GM23338 (cell line): ENCODE measurements at regions not wholly inside any gene's neighbourhood (a gene's known extent, or its start where the extent isn't known, plus 50 kb on each side); places are given as distances from the start of the nearest gene placed in this dataset.

Experiments
- ATAC-seq: fragments of 200-7000 bp; cut with Tn5 transposase; 3 replicates; pipeline ENCODE4 v1.9.1; 2020
- DNase-seq: peaks from one replicate; pipeline ENCODE4 v3.0.0-alpha.2; 2015; ENCODE audit warnings: low spot score
- H2AFZ ChIP-seq: fragments of 200-600 bp; sonication (generic); 2 replicates; pipeline ENCODE4 v1.8.0; 2016; ENCODE audit warnings: antibody characterized with exemption, mild to moderate bottlenecking, moderate library complexity
- H3F3A ChIP-seq: fragments of 200-600 bp; sonication (generic); replicated peaks from 2 replicates; pipeline ENCODE4 v1.8.0; 2017; ENCODE audit warnings: antibody characterized with exemption, mixed run types, low read depth
- H3K27ac ChIP-seq: fragments of 200-600 bp; sonication (generic); 2 replicates; pipeline ENCODE4 v1.6.1; 2016; ENCODE audit warnings: low read depth
- H3K27me3 ChIP-seq: fragments of 200-600 bp; sonication (generic); 2 replicates; pipeline ENCODE4 v1.8.0; 2016; ENCODE audit warnings: mild to moderate bottlenecking, mixed run types, moderate library complexity; ENCODE audit not compliant: insufficient read depth
- H3K36me3 ChIP-seq: fragments of 200-600 bp; sonication (generic); 2 replicates; pipeline ENCODE4 v1.8.0; 2016; ENCODE audit warnings: mild to moderate bottlenecking; ENCODE audit not compliant: insufficient read depth
- H3K4me1 ChIP-seq: fragments of 200-600 bp; sonication (generic); 2 replicates; pipeline ENCODE4 v1.8.0; 2016; ENCODE audit warnings: mild to moderate bottlenecking, moderate library complexity; ENCODE audit not compliant: insufficient read depth
- H3K4me2 ChIP-seq: fragments of 200-600 bp; sonication (generic); 2 replicates; pipeline ENCODE4 v1.7.1; 2017; ENCODE audit warnings: mixed run types
- H3K4me3 ChIP-seq: fragments of 200-600 bp; sonication (generic); 2 replicates; pipeline ENCODE4 v1.6.1; 2016; ENCODE audit warnings: mixed run types
- H3K79me2 ChIP-seq: fragments of 200-600 bp; sonication (generic); replicated peaks from 2 replicates; pipeline ENCODE4 v1.8.0; 2017; ENCODE audit warnings: mild to moderate bottlenecking; ENCODE audit not compliant: insufficient read depth
- H3K9me2 ChIP-seq: fragments of 200-600 bp; sonication (generic); 2 replicates; pipeline ENCODE4 v1.8.0; 2017; ENCODE audit not compliant: insufficient read depth
- H4K20me1 ChIP-seq: fragments of 200-600 bp; sonication (generic); replicated peaks from 2 replicates; pipeline ENCODE4 v1.8.0; 2017; ENCODE audit warnings: mild to moderate bottlenecking; ENCODE audit not compliant: insufficient read depth
- H3K27ac Mint-ChIP-seq: 2 replicates; pipeline ENCODE4 v1.8.0; 2020; ENCODE audit warnings: inconsistent platforms, mild to moderate bottlenecking, moderate library complexity, mixed read lengths
- H3K27me3 Mint-ChIP-seq: 3 replicates; pipeline ENCODE4 v1.8.0; 2022; ENCODE audit warnings: low read depth, mild to moderate bottlenecking, moderate library complexity, mixed read lengths, inconsistent platforms; ENCODE audit not compliant: insufficient read depth, poor library complexity
- H3K36me3 Mint-ChIP-seq: 3 replicates; pipeline ENCODE4 v1.8.0; 2021; ENCODE audit warnings: low read depth, mild to moderate bottlenecking, inconsistent platforms, moderate library complexity, mixed read lengths
- H3K4me1 Mint-ChIP-seq: 3 replicates; pipeline ENCODE4 v1.8.0; 2020; ENCODE audit warnings: mild to moderate bottlenecking, inconsistent platforms, mixed read lengths
- H3K4me3 Mint-ChIP-seq: 3 replicates; pipeline ENCODE4 v1.8.0; 2021; ENCODE audit warnings: moderate library complexity, mild to moderate bottlenecking, inconsistent platforms, mixed read lengths
- H3K9me3 Mint-ChIP-seq: 3 replicates; pipeline ENCODE4 v1.8.0; 2020; ENCODE audit warnings: moderate library complexity, mild to moderate bottlenecking, inconsistent platforms, mixed read lengths
- CREB1 ChIP-seq: fragments of 250-450 bp; sonication (Bioruptor Pico); IDR thresholded peaks from 2 replicates; pipeline ENCODE4 v1.5.0; 2020; ENCODE audit warnings: low read depth, mild to moderate bottlenecking, moderate library complexity
- EZH2 ChIP-seq: fragments of 200-600 bp; sonication (generic); IDR thresholded peaks from one replicate; pipeline ENCODE4 v1.8.0; 2017; ENCODE audit warnings: antibody characterized with exemption, mild to moderate bottlenecking, low read depth; ENCODE audit not compliant: unreplicated experiment
- EZH2phosphoT487 ChIP-seq: fragments of 200-600 bp; sonication (generic); IDR thresholded peaks from one replicate; pipeline ENCODE4 v1.8.1; 2018; ENCODE audit warnings: antibody characterized with exemption; ENCODE audit not compliant: unreplicated experiment
- JUNB ChIP-seq: IDR thresholded peaks from one replicate; pipeline ENCODE4 v1.6.1; 2016; ENCODE audit warnings: antibody characterized with exemption; ENCODE audit not compliant: unreplicated experiment
- NANOG ChIP-seq: IDR thresholded peaks from 2 replicates; pipeline ENCODE4 v1.6.1; 2016; ENCODE audit warnings: antibody characterized with exemption, borderline replicate concordance
- POLR2AphosphoS5 ChIP-seq: IDR thresholded peaks from 2 replicates; pipeline ENCODE4 v1.6.1; 2016; ENCODE audit warnings: antibody characterized with exemption, low read depth
- STAT1 ChIP-seq: IDR thresholded peaks from one replicate; pipeline ENCODE4 v1.6.1; 2016; ENCODE audit warnings: antibody characterized with exemption; ENCODE audit not compliant: unreplicated experiment
- ZNF114 ChIP-seq: fragments of 250-450 bp; sonication (Bioruptor Pico); IDR thresholded peaks from 2 replicates; pipeline ENCODE4 v1.5.0; 2020; ENCODE audit warnings: mild to moderate bottlenecking, moderate library complexity
- ZNF331 ChIP-seq: fragments of 250-450 bp; sonication (Bioruptor Pico); IDR thresholded peaks from 2 replicates; pipeline ENCODE4 v1.5.0; 2020; ENCODE audit warnings: low read depth, mild to moderate bottlenecking, moderate library complexity
- TF ChIP-seq, protein P1 (sequence below): IDR thresholded peaks from 2 replicates; pipeline ENCODE4 v1.6.1; 2016; ENCODE audit warnings: antibody characterized with exemption
- TF ChIP-seq, protein P2 (sequence below): IDR thresholded peaks from one replicate; pipeline ENCODE4 v1.6.1; 2018; ENCODE audit warnings: antibody characterized with exemption; ENCODE audit not compliant: unreplicated experiment
- TF ChIP-seq, protein P3 (sequence below), 2 experiments: fragments of 200-600 bp in 1 of 2; sonication (generic) in 1 of 2; conservative IDR thresholded peaks; 2 replicates each; pipeline versions ENCODE4 v1.5.1 to v1.6.1; 2016 to 2017; ENCODE audit warnings: antibody characterized with exemption in 2 of 2, low read depth in 2 of 2, mild to moderate bottlenecking in 2 of 2, moderate library complexity in 1 of 2
- TF ChIP-seq, protein P4 (sequence below): fragments of 250-450 bp; sonication (Bioruptor Pico); IDR thresholded peaks from 2 replicates; pipeline ENCODE4 v1.5.0; 2020; ENCODE audit warnings: mild to moderate bottlenecking, moderate library complexity

DNA sequence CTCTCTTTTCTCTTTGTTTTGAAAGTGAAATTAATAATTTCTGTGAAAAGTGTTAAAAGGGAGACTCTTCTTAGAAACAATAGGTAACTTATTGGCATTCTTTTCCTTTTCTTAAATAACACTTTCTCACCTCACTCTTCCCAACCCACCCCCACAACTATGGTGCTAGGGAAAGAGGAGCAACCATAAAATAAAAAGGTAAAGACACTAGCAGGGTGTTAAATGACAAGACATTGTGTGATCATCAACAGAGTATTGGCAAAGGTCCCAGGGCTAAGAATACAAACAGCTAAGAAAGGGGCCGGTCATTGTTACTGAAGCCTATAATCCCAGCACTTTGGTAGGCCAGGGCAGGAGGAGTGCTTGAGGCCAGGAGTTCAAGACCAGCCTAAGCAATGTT is 183.7 kb downstream of the NEBL start:
- Histone ChIP-seq H2AFZ (no peak overlapping the region), H3K36me3 (no peaks in the 10 kb centered on the region), H4K20me1 (no peaks in the 10 kb centered on the region), H3F3A (no peaks in the 10 kb centered on the region), H3K27me3 (0 out of 2 replicates have a peak, but pooled peaks cover under 1% of the 10 kb centered on the region), H3K4me3 (no peak overlapping the region), H3K9me2 (no peaks in the 10 kb centered on the region), H3K27ac (no peak overlapping the region), H3K4me2 (no peak overlapping the region), H3K4me1 (no peaks in the 10 kb centered on the region), H3K79me2 (no peaks in the 10 kb centered on the region)
- no peaks in the 10 kb centered on the region; the same call in 2 of the 3 replicates for H3K9me3 Mint-ChIP-seq
- ATAC-seq (no peak), DNase-seq (no peak)
- H3K4me1 Mint-ChIP-seq = peaks cover 16% of the 10 kb centered on the region
- TF ChIP-seq, protein P1, sequence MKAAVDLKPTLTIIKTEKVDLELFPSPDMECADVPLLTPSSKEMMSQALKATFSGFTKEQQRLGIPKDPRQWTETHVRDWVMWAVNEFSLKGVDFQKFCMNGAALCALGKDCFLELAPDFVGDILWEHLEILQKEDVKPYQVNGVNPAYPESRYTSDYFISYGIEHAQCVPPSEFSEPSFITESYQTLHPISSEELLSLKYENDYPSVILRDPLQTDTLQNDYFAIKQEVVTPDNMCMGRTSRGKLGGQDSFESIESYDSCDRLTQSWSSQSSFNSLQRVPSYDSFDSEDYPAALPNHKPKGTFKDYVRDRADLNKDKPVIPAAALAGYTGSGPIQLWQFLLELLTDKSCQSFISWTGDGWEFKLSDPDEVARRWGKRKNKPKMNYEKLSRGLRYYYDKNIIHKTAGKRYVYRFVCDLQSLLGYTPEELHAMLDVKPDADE = no peak
- no peak for TF ChIP-seq POLR2AphosphoS5
- no peak for TF ChIP-seq JUNB
- no peak for TF ChIP-seq STAT1
- no peak for TF ChIP-seq CREB1 (CRISPR knock-in tag)
- no peak for TF ChIP-seq ZNF331
- TF ChIP-seq, protein P2, sequence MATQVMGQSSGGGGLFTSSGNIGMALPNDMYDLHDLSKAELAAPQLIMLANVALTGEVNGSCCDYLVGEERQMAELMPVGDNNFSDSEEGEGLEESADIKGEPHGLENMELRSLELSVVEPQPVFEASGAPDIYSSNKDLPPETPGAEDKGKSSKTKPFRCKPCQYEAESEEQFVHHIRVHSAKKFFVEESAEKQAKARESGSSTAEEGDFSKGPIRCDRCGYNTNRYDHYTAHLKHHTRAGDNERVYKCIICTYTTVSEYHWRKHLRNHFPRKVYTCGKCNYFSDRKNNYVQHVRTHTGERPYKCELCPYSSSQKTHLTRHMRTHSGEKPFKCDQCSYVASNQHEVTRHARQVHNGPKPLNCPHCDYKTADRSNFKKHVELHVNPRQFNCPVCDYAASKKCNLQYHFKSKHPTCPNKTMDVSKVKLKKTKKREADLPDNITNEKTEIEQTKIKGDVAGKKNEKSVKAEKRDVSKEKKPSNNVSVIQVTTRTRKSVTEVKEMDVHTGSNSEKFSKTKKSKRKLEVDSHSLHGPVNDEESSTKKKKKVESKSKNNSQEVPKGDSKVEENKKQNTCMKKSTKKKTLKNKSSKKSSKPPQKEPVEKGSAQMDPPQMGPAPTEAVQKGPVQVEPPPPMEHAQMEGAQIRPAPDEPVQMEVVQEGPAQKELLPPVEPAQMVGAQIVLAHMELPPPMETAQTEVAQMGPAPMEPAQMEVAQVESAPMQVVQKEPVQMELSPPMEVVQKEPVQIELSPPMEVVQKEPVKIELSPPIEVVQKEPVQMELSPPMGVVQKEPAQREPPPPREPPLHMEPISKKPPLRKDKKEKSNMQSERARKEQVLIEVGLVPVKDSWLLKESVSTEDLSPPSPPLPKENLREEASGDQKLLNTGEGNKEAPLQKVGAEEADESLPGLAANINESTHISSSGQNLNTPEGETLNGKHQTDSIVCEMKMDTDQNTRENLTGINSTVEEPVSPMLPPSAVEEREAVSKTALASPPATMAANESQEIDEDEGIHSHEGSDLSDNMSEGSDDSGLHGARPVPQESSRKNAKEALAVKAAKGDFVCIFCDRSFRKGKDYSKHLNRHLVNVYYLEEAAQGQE = no peak
- TF ChIP-seq NANOG = no peak
- no peak for TF ChIP-seq ZNF114 (CRISPR knock-in tag)
- TF ChIP-seq, protein P3, sequence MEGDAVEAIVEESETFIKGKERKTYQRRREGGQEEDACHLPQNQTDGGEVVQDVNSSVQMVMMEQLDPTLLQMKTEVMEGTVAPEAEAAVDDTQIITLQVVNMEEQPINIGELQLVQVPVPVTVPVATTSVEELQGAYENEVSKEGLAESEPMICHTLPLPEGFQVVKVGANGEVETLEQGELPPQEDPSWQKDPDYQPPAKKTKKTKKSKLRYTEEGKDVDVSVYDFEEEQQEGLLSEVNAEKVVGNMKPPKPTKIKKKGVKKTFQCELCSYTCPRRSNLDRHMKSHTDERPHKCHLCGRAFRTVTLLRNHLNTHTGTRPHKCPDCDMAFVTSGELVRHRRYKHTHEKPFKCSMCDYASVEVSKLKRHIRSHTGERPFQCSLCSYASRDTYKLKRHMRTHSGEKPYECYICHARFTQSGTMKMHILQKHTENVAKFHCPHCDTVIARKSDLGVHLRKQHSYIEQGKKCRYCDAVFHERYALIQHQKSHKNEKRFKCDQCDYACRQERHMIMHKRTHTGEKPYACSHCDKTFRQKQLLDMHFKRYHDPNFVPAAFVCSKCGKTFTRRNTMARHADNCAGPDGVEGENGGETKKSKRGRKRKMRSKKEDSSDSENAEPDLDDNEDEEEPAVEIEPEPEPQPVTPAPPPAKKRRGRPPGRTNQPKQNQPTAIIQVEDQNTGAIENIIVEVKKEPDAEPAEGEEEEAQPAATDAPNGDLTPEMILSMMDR (conservative IDR thresholded peaks at IDR 0.05; ENCODE audit: low read depth in 2 of 2) = no peak
- no peak for TF ChIP-seq EZH2phosphoT487
- TF ChIP-seq EZH2 = no peak
- TF ChIP-seq, protein P4, sequence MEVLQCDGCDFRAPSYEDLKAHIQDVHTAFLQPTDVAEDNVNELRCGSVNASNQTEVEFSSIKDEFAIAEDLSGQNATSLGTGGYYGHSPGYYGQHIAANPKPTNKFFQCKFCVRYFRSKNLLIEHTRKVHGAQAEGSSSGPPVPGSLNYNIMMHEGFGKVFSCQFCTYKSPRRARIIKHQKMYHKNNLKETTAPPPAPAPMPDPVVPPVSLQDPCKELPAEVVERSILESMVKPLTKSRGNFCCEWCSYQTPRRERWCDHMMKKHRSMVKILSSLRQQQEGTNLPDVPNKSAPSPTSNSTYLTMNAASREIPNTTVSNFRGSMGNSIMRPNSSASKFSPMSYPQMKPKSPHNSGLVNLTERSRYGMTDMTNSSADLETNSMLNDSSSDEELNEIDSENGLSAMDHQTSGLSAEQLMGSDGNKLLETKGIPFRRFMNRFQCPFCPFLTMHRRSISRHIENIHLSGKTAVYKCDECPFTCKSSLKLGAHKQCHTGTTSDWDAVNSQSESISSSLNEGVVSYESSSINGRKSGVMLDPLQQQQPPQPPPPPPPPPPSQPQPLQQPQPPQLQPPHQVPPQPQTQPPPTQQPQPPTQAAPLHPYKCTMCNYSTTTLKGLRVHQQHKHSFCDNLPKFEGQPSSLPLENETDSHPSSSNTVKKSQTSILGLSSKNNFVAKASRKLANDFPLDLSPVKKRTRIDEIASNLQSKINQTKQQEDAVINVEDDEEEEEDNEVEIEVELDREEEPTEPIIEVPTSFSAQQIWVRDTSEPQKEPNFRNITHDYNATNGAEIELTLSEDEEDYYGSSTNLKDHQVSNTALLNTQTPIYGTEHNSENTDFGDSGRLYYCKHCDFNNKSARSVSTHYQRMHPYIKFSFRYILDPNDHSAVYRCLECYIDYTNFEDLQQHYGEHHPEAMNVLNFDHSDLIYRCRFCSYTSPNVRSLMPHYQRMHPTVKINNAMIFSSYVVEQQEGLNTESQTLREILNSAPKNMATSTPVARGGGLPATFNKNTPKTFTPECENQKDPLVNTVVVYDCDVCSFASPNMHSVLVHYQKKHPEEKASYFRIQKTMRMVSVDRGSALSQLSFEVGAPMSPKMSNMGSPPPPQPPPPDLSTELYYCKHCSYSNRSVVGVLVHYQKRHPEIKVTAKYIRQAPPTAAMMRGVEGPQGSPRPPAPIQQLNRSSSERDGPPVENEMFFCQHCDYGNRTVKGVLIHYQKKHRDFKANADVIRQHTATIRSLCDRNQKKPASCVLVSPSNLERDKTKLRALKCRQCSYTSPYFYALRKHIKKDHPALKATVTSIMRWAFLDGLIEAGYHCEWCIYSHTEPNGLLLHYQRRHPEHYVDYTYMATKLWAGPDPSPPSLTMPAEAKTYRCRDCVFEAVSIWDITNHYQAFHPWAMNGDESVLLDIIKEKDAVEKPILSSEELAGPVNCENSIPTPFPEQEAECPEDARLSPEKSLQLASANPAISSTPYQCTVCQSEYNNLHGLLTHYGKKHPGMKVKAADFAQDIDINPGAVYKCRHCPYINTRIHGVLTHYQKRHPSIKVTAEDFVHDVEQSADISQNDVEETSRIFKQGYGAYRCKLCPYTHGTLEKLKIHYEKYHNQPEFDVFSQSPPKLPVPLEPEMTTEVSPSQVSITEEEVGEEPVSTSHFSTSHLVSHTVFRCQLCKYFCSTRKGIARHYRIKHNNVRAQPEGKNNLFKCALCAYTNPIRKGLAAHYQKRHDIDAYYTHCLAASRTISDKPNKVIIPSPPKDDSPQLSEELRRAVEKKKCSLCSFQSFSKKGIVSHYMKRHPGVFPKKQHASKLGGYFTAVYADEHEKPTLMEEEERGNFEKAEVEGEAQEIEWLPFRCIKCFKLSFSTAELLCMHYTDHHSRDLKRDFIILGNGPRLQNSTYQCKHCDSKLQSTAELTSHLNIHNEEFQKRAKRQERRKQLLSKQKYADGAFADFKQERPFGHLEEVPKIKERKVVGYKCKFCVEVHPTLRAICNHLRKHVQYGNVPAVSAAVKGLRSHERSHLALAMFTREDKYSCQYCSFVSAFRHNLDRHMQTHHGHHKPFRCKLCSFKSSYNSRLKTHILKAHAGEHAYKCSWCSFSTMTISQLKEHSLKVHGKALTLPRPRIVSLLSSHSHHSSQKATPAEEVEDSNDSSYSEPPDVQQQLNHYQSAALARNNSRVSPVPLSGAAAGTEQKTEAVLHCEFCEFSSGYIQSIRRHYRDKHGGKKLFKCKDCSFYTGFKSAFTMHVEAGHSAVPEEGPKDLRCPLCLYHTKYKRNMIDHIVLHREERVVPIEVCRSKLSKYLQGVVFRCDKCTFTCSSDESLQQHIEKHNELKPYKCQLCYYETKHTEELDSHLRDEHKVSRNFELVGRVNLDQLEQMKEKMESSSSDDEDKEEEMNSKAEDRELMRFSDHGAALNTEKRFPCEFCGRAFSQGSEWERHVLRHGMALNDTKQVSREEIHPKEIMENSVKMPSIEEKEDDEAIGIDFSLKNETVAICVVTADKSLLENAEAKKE = no peak
- no peaks in the 10 kb centered on the region for H3K27me3 Mint-ChIP-seq
- no peak overlapping the region for H3K27ac Mint-ChIP-seq
- H3K36me3 Mint-ChIP-seq = no peaks in the 10 kb centered on the region
- no peak overlapping the region for H3K4me3 Mint-ChIP-seq
